Endothelial cell of umbilical vein (primary cell): ENCODE measurements at regions not wholly inside any gene's neighbourhood (a gene's known extent, or its start where the extent isn't known, plus 50 kb on each side); places are given as distances from the start of the nearest gene placed in this dataset.

Source experiments
- EZH2 ChIP-seq: IDR thresholded peaks from 2 replicates; pipeline ENCODE4 v1.6.1; 2012; ENCODE audit warnings: borderline replicate concordance, low read depth, mild to moderate bottlenecking, moderate library complexity, low read length, inconsistent platforms; ENCODE audit not compliant: severe bottlenecking
- FOS ChIP-seq: IDR thresholded peaks from 2 replicates; pipeline ENCODE4 v1.6.1; 2011; ENCODE audit warnings: mild to moderate bottlenecking, low read length, moderate library complexity, borderline replicate concordance; ENCODE audit not compliant: insufficient read depth
- GATA2 ChIP-seq: IDR thresholded peaks from 2 replicates; pipeline ENCODE4 v1.7.0; 2011; ENCODE audit warnings: low read depth, mild to moderate bottlenecking, moderate library complexity, mixed read lengths, low read length; ENCODE audit not compliant: insufficient read length, insufficient read depth
- JUN ChIP-seq: IDR thresholded peaks from 2 replicates; pipeline ENCODE4 v1.6.1; 2011; ENCODE audit warnings: borderline replicate concordance, low read depth; ENCODE audit not compliant: insufficient read length, insufficient read depth
- MYC ChIP-seq: IDR thresholded peaks from one replicate; pipeline ENCODE4 v1.6.1; 2011; ENCODE audit warnings: mild to moderate bottlenecking, low read depth, low read length
- POLR2A ChIP-seq: IDR thresholded peaks from 2 replicates; pipeline ENCODE4 v1.6.1; 2012; ENCODE audit warnings: low read depth, mild to moderate bottlenecking, control low read depth, low read length
- POLR2AphosphoS5 ChIP-seq: IDR thresholded peaks from 2 replicates; pipeline ENCODE4 v1.6.1; 2012; ENCODE audit warnings: low read depth, mild to moderate bottlenecking, control low read depth, low read length, moderate library complexity; ENCODE audit not compliant: insufficient read depth
- TF ChIP-seq, protein P1 (sequence below): IDR thresholded peaks from 2 replicates; pipeline ENCODE4 v1.6.1; 2011; ENCODE audit not compliant: insufficient read depth, insufficient read length
- TF ChIP-seq, protein P2 (sequence below), 2 donors: IDR thresholded peaks; 1 replicate in 1 of 2; 2 replicates in 1 of 2; pipeline ENCODE4 v1.5.1; 2011; ENCODE audit warnings: low read length in 2 of 2, mild to moderate bottlenecking in 2 of 2, moderate library complexity in 2 of 2, control low read depth in 1 of 2, inconsistent platforms in 1 of 2, low read depth in 1 of 2; ENCODE audit not compliant: insufficient read depth in 1 of 2; ENCODE audit errors: extremely low read depth in 1 of 2

GRCh38 chr4:82200046-82200445 lies 173.7 kb downstream of the HNRNPD start:
- TF ChIP-seq, protein P1, sequence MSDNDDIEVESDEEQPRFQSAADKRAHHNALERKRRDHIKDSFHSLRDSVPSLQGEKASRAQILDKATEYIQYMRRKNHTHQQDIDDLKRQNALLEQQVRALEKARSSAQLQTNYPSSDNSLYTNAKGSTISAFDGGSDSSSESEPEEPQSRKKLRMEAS, result no peak
- no peak for TF ChIP-seq POLR2A
- TF ChIP-seq, protein P2, sequence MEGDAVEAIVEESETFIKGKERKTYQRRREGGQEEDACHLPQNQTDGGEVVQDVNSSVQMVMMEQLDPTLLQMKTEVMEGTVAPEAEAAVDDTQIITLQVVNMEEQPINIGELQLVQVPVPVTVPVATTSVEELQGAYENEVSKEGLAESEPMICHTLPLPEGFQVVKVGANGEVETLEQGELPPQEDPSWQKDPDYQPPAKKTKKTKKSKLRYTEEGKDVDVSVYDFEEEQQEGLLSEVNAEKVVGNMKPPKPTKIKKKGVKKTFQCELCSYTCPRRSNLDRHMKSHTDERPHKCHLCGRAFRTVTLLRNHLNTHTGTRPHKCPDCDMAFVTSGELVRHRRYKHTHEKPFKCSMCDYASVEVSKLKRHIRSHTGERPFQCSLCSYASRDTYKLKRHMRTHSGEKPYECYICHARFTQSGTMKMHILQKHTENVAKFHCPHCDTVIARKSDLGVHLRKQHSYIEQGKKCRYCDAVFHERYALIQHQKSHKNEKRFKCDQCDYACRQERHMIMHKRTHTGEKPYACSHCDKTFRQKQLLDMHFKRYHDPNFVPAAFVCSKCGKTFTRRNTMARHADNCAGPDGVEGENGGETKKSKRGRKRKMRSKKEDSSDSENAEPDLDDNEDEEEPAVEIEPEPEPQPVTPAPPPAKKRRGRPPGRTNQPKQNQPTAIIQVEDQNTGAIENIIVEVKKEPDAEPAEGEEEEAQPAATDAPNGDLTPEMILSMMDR (IDR thresholded peaks at IDR 0.05; ENCODE audit: extremely low read depth in 1 of 2, insufficient read depth in 1 of 2, low read depth in 1 of 2, low read length in 2 of 2), result no peak
- TF ChIP-seq EZH2, result no peak
- no peak for TF ChIP-seq JUN
- TF ChIP-seq FOS, result no peak
- TF ChIP-seq GATA2, result no peak
- no peak for TF ChIP-seq POLR2AphosphoS5
- no peak for TF ChIP-seq MYC
